IgD-negative memory B cell (primary cell): ENCODE measurements at regions not wholly inside any gene's neighbourhood (a gene's known extent, or its start where the extent isn't known, plus 50 kb on each side); places are given as distances from the start of the nearest gene placed in this dataset.
A peak's percentile ranks its signal among the peaks of the same experiment; 100 is the strongest.
"Not testable (repeated sequence)": the region's sequence is repeated elsewhere in the genome, so short reads cannot be mapped to it uniquely, and the experiment has no call there.

Experiments
- H3K27ac Mint-ChIP-seq, 3 donors: one replicate each; pipeline ENCODE4 v1.8.0; 2020 to 2022; ENCODE audit warnings: mild to moderate bottlenecking in 3 of 3, mixed read lengths in 3 of 3, moderate library complexity in 1 of 3
- H3K27me3 Mint-ChIP-seq: one replicate; pipeline ENCODE4 v1.8.0; 2021; ENCODE audit warnings: mixed read lengths
- H3K36me3 Mint-ChIP-seq: one replicate; pipeline ENCODE4 v1.8.0; 2020; ENCODE audit warnings: mild to moderate bottlenecking, mixed read lengths
- H3K4me1 Mint-ChIP-seq, 3 donors: one replicate each; pipeline ENCODE4 v1.8.0; 2020 to 2022; ENCODE audit warnings: mixed read lengths in 3 of 3, mild to moderate bottlenecking in 1 of 3
- H3K4me3 Mint-ChIP-seq, 4 donors: one replicate each; pipeline ENCODE4 v1.8.0; 2020 to 2022; ENCODE audit warnings: mild to moderate bottlenecking in 4 of 4, mixed read lengths in 4 of 4, moderate library complexity in 3 of 4
- H3K9me3 Mint-ChIP-seq, 3 donors: one replicate each; pipeline ENCODE4 v1.8.0; 2020 to 2021; ENCODE audit warnings: mixed read lengths in 3 of 3, mild to moderate bottlenecking in 1 of 3

DNA sequence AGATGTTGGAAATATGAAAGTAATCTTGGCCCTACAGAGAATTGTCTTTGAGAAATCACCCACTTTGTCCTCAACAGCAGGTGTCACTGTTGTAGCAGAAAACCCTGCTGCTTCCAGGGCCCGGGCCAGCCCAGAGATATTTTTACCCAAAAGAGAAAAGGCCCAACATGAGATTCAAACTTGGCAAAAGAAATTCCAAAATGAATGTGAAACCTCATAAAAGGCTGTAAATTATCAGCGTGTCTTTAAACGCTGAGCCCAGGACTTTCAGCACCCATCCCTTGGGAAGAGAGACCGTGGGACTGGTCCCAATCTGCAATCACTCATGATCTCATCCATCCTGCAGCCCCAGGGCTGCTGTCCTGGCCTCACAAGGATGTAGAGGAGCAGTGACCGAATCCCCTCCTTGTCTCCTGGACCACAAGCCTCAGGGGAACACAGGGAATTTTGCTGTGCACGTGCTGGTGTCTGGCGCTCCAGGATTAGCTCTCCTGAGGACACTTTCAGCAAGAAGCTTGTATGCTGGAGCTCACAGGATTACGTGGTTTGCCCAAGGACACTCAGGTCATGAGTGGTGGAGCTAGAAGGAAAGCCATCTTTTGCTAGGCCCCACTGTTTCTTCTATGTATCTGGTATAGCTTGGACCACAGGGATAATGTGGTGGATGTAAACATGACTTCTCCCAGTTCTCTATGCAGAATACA lies 202.1 kb downstream of the RNF144A start:
- no peaks in the 10 kb centered on the region for H3K4me1 Mint-ChIP-seq
- peaks cover 9% of the 10 kb centered on the region for H3K27me3 Mint-ChIP-seq
- no peak overlapping the region for H3K27ac Mint-ChIP-seq
- no peak overlapping the region for H3K4me3 Mint-ChIP-seq
- peaks cover 3 to 5% (median 4%) of the 10 kb centered on the region in 3 donors for H3K9me3 Mint-ChIP-seq
- no peaks in the 10 kb centered on the region for H3K36me3 Mint-ChIP-seq

DNA sequence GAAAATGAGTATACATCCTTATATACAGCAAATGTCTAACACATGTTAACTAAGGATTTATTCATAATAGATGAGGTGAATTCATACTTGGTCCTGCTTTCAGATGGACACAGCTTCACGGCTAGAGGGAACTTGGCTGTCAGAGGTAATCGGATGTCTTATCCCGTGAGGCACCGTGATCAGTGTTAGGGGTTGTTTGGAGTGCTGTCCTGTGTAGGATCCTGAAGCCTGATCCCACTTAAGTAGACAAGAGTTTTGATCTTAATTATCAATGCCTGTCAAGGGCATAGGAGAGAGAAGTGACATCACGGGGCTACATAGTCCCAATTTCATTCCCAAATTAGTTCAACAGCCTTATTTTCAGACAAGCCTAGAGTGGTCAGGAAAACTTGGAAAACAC lies 204.6 kb downstream of the RNF144A start:
- H3K9me3 Mint-ChIP-seq, result no peaks in the 10 kb centered on the region
- H3K4me1 Mint-ChIP-seq, result no peaks in the 10 kb centered on the region
- peaks cover 8% of the 10 kb centered on the region for H3K27me3 Mint-ChIP-seq
- H3K4me3 Mint-ChIP-seq, result no peak overlapping the region
- no peak overlapping the region for H3K27ac Mint-ChIP-seq
- H3K36me3 Mint-ChIP-seq, result peaks cover 1% of the 10 kb centered on the region

DNA sequence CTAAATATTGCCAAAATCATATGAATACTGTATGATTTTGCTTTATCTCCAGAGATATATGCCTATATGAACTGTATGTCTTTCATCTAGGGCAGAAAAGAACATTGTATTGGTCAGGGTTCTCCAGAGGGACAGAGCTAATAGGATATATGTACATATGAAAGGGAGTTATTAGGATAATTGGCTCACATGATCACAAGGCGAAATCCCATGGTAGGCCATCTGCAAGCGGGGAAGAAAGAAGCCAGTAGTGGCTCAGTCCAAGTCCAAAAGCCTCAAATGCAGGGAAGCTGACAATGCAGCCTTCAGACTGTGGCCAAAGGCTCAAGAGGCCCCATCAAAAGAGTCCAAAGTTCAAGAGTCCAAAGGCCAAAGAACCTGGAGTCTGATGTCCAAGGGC lies 209.9 kb downstream of the RNF144A start:
- Mint-ChIP-seq H3K27ac (no peak overlapping the region), H3K4me3 (no peak overlapping the region), H3K36me3 (peaks cover 1% of the 10 kb centered on the region), H3K4me1 (no peaks in the 10 kb centered on the region), H3K9me3 (peaks cover 0 to 1% (median 0%) of the 10 kb centered on the region in 3 donors), H3K27me3 (peaks cover 10% of the 10 kb centered on the region)

DNA sequence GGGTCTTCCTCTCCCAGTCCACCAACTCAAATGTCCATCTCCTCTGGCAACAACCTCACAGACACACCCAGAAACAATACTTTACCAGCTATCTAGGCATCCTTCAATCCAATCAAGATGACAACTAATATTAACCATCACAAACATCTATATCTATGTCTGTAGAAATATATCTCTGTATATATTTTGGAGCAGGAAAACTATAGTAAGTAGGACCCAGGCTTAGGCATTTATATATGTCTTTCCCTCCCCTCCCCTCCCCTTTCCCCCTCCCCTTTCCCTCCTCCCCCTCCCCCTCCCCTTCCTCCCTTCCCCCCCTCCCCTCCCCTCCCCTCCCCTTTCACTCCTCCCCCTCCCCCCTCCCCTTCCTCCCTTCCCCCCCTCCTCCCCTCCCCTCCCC lies 210.5 kb downstream of the RNF144A start:
- peaks cover 14% of the 10 kb centered on the region for H3K27me3 Mint-ChIP-seq
- peaks cover 0 to 1% (median 0%) of the 10 kb centered on the region in 3 donors for H3K9me3 Mint-ChIP-seq

DNA sequence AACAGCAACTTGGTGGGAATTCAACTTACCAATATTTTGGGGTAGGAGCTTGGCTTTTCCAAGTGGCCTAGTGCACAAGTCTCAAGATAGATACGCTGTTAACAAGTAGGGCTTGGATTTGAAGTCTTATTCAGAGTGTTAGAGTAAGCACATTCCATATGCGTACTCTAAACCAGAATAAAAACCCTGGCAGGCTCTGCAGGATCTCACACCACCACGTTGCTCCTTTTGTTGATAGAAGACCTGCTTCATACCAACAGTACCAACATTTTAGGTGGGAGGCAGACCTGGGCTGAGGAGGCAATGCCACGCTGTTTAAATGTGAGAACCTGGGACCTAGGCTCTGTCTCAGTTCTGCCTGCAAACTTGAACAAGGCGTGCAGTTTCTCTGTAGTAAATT lies 214.0 kb downstream of the RNF144A start:
- peaks cover 10% of the 10 kb centered on the region for H3K27me3 Mint-ChIP-seq
- H3K4me3 Mint-ChIP-seq, result no peak overlapping the region

More for the DNA sequence above, 210.5 kb downstream of the RNF144A start:
- H3K4me3 Mint-ChIP-seq, result no peak overlapping the region
- H3K27ac Mint-ChIP-seq, result no peak overlapping the region
- no peaks in the 10 kb centered on the region for H3K4me1 Mint-ChIP-seq
- H3K36me3 Mint-ChIP-seq, result peaks cover 1% of the 10 kb centered on the region

DNA sequence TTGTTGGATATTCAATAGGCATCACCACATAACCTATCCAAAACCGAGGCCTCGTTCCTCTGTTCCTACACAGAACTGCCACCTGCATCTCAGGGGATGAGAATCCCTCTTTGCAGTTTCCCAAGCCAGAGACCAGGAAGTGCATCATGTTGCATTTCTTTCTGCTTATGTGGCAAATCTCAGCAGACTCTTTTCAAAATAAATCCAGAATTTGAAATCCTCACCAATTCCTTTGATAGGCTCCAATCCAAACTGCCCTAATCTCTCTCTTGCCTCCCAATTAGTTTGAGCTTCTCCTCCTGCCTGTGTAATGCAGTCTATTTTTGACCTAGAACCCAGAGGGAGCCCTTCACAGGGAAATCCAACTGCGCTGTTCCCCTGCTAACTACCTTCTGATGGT lies 215.5 kb downstream of the RNF144A start:
- Mint-ChIP-seq H3K9me3 (no peaks in the 10 kb centered on the region), H3K27me3 (peaks cover 11% of the 10 kb centered on the region), H3K4me3 (no peak overlapping the region), H3K36me3 (no peaks in the 10 kb centered on the region), H3K27ac (no peak overlapping the region), H3K4me1 (no peaks in the 10 kb centered on the region)

More for the DNA sequence above, 214.0 kb downstream of the RNF144A start:
- no peak overlapping the region for H3K27ac Mint-ChIP-seq
- H3K9me3 Mint-ChIP-seq, result peaks cover 0 to 1% (median 0%) of the 10 kb centered on the region in 3 donors
- no peaks in the 10 kb centered on the region for H3K4me1 Mint-ChIP-seq
- no peaks in the 10 kb centered on the region for H3K36me3 Mint-ChIP-seq

DNA sequence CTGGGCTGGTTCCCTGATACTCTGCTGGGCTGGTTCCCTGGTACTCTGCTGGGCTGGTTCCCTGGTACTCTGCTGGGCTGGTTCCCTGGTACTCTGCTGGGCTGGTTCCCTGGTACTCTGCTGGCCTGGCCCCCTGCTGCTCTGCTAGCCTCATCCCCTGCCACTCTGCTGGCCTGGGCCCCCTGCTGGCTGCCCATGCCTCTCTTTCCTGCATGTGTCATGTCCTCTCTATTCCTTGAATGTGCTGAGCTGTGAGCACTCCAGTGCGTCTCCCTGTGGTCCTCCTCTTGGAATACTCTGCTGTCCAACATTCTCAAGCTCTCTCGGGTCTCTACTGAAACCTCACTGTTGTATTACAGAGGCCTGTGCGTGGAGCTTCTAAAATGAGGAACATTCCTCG lies 216.3 kb downstream of the RNF144A start:
- Mint-ChIP-seq H3K27me3 (peaks cover 11% of the 10 kb centered on the region), H3K4me3 (no peak overlapping the region), H3K36me3 (no peaks in the 10 kb centered on the region), H3K4me1 (no peaks in the 10 kb centered on the region), H3K9me3 (no peaks in the 10 kb centered on the region), H3K27ac (peak overlapping the region in 1 of 3 donors; percentile 6)

DNA sequence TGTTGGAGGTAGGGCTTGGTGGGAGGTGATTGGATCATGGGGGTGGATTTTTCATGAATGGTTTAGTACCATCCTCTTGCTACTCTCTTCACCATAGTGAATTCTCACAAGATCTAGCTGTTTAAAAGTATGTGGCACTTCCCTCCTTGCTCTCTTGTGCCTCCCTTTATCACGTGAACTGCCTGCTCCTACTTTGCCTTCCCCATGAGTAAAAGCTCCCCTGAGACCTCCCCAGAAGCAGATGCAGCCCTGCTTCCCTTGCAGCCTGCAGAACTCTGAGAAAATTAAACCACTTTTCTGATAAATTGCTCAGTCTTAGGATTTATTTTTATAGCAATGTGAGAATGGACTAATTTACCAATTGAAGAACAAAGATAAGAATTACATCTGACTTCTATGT lies 223.1 kb downstream of the RNF144A start:
- no peak overlapping the region for H3K4me3 Mint-ChIP-seq
- peaks cover 3% of the 10 kb centered on the region for H3K27me3 Mint-ChIP-seq
- H3K4me1 Mint-ChIP-seq, result no peaks in the 10 kb centered on the region
- peaks cover 3 to 9% (median 5%) of the 10 kb centered on the region in 3 donors for H3K9me3 Mint-ChIP-seq
- no peak overlapping the region for H3K27ac Mint-ChIP-seq
- H3K36me3 Mint-ChIP-seq, result no peaks in the 10 kb centered on the region

DNA sequence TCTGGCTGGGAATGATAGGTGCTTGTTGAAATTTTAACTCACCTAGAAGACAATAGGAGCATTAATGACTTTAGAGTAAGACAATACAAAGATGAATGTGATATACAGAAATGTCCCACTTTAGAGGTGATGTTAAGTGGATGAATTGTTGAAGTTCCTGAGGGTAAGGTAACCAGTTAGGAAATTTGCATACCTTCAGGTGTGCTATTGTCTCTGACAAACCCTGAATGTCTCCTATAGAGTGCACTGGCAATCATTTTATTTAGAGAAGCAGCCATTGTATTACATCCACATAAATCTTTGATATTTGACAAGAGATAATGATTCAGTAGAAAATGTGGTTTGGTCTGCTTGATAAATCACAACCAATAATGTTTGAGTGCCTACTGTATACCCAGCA lies 228.5 kb downstream of the RNF144A start:
- Mint-ChIP-seq H3K27ac (no peak overlapping the region), H3K27me3 (peaks cover 3% of the 10 kb centered on the region), H3K9me3 (peaks cover 0 to 9% (median 0%) of the 10 kb centered on the region in 3 donors), H3K4me3 (no peak overlapping the region), H3K4me1 (no peaks in the 10 kb centered on the region), H3K36me3 (no peaks in the 10 kb centered on the region)

DNA sequence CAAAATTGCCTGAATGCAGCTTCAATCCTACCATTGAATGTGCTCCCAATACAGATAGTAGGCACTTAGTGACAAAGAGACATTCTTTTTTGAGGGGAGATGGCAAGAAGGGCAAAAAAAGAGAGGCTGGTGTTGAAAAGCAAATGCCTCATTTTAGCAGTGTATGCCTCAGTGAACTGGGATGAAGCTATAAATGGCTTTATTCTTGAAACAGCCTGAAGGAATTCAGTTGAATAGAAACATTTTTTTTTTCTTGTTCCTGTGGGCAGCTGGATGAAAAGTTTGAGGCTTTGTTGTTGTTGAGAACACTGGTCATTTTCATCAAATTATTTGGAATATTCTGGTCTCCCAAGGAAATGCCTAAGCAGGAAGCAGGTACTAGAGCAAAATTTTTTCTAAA lies 228.9 kb downstream of the RNF144A start:
- Mint-ChIP-seq H3K4me1 (no peaks in the 10 kb centered on the region), H3K36me3 (no peaks in the 10 kb centered on the region), H3K4me3 (no peak overlapping the region), H3K9me3 (peaks cover 0 to 7% (median 0%) of the 10 kb centered on the region in 3 donors), H3K27me3 (peaks cover 3% of the 10 kb centered on the region), H3K27ac (no peak overlapping the region)

DNA sequence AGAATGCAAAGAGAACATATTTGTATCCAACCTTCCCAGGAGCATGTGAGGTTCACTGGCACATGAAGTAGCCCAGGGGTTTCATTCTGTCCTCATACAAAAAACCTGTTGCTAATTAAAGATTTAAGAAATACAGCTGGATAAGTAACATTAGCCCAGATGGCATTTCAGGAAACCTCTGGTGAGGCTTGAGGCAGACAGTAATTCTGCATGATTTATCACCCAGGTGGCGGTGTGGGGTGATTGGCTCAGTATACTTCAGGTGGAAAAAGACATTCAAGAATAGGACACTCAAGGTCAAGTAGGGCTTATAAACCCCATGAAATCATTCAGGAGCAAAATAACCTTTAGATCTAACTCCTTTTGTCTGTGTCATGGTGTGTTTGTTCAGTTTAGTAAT lies 237.4 kb downstream of the RNF144A start:
- H3K36me3 Mint-ChIP-seq, result no peaks in the 10 kb centered on the region
- peaks cover 1 to 12% (median 11%) of the 10 kb centered on the region in 3 donors for H3K9me3 Mint-ChIP-seq
- peak overlapping the region in 1 of 4 donors; percentile 3 for H3K4me3 Mint-ChIP-seq
- no peaks in the 10 kb centered on the region for H3K4me1 Mint-ChIP-seq
- no peak overlapping the region for H3K27ac Mint-ChIP-seq
- H3K27me3 Mint-ChIP-seq, result no peaks in the 10 kb centered on the region

DNA sequence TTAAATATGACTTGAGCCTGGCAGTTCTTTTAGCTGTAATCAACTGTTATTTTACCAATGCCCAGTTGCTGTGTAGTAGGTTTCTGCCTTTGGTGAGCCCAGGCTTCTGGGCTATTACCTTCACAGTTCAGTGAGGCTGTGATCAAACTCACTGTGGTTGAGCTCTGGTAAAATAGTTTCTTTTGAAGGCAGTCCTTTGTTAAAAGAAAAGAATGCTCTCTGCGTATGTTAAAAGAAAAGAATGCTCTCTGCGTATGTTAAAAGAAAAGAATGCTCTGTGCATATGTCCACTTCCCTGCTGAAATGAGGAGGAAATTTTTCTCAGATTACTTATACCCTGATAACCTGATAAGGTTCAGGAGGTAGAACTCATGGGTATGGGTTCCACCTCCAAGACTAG lies 244.3 kb downstream of the RNF144A start:
- H3K4me1 Mint-ChIP-seq, result no peaks in the 10 kb centered on the region
- H3K27me3 Mint-ChIP-seq, result no peaks in the 10 kb centered on the region
- H3K4me3 Mint-ChIP-seq, result no peak overlapping the region
- no peak overlapping the region for H3K27ac Mint-ChIP-seq
- peaks cover 0 to 12% (median 3%) of the 10 kb centered on the region in 3 donors for H3K9me3 Mint-ChIP-seq
- H3K36me3 Mint-ChIP-seq, result no peaks in the 10 kb centered on the region

DNA sequence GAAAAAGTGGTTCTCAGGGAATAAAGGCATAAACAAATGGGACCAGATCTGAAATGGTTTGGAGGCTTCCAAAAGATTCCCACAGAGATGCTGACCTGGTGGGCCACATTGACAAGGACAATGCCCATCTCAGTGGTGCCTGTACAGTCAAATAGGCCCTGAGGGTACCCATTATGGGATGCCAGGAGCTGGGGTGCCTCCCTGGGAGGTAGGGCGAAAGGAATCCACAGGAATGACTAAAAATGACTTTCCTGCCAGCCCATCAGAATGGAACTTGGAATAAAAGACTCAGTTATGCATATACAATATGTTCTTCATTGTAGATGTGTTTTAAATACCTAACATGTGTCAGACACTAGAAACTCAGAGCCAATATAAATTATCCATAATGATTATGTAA lies 248.5 kb downstream of the RNF144A start:
- H3K36me3 Mint-ChIP-seq, result no peaks in the 10 kb centered on the region
- peaks cover 0 to 6% (median under 1%) of the 10 kb centered on the region in 3 donors for H3K9me3 Mint-ChIP-seq
- no peak overlapping the region for H3K4me3 Mint-ChIP-seq
- no peaks in the 10 kb centered on the region for H3K27me3 Mint-ChIP-seq
- no peaks in the 10 kb centered on the region for H3K4me1 Mint-ChIP-seq
- no peak overlapping the region for H3K27ac Mint-ChIP-seq

DNA sequence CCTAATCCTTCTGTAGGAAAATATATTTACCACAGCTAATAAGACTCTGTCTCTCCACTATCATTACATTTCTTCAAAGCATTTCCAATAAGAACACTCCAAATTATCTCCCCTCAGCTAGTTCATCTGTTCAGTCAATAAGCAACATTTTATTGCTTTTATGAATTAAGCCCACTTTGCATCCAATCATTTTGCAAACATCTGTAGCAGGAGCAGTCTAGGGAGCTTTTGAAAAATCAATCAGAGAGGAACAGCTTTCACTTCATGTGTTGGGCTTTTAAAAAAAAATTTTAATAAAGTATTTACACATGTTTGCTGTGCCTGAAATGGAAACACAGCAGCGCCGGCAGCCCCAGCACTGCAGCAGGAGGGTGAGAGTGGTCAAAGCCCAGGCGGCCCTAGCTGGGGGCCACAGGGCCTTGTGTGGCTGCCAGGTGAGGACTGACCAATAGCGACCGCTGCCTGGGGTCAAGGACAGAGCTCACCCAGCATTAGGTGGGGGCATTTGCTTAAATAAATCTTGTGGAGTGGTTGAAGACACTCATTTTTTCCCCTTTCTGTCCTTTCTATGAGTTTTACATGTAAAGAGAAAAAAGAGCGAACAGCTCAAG lies 250.7 kb downstream of the RNF144A start:
- no peaks in the 10 kb centered on the region for H3K27me3 Mint-ChIP-seq
- no peaks in the 10 kb centered on the region for H3K36me3 Mint-ChIP-seq
- H3K27ac Mint-ChIP-seq, result no peak overlapping the region
- no peaks in the 10 kb centered on the region for H3K4me1 Mint-ChIP-seq
- no peak overlapping the region for H3K4me3 Mint-ChIP-seq
- no peaks in the 10 kb centered on the region for H3K9me3 Mint-ChIP-seq

DNA sequence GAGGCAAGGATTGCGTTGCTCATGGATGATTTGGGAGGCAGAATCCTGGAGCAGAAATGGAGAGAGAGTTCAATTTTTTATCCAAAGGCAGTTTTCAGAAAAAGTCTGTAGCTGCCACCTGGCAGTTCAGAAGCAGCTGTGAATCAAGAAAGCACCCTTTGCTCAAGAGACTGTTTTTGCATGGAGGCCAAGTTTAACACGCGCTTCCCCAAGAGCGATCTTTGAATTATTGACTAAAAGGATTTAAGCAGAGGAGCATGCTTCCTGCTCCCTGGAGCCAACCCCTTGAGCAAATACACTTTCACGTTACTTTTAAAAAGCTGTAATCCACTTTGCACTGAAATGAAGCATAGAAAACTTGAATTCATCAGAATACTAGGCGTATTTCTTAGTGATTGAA lies 252.4 kb downstream of the RNF144A start:
- Mint-ChIP-seq H3K4me1 (no peaks in the 10 kb centered on the region), H3K27me3 (no peaks in the 10 kb centered on the region), H3K27ac (no peak overlapping the region), H3K4me3 (no peak overlapping the region), H3K9me3 (peaks cover 0 to under 1% (median 0%) of the 10 kb centered on the region in 3 donors), H3K36me3 (no peaks in the 10 kb centered on the region)

DNA sequence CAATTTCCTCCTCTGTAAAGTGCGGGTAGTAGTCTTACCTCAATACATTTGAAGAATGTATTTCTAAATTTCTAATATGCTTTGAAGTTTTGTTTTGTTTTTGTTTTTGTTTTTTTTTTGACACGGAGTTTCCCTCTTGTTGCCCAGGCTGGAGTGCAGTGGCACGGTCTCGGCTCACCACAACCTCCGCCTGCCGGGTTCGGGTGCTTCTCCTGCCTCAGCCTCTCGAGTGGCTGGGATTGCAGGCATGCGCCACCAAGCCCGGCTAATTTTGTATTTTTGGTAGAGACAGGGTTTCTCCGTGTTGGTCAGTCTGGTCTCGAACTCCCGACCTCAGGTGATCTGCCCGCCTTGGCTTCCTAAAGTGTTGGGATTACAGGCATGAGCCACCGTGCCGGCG lies 261.8 kb downstream of the RNF144A start:
- peak overlapping the region in 1 of 3 donors; percentile 35 for H3K27ac Mint-ChIP-seq
- not testable (repeated sequence) for H3K36me3 Mint-ChIP-seq, H3K4me1 Mint-ChIP-seq, H3K27me3 Mint-ChIP-seq, H3K4me3 Mint-ChIP-seq, H3K9me3 Mint-ChIP-seq
